ENCODE measurements at regions not wholly inside any gene's neighbourhood (a gene's known extent, or its start where the extent isn't known, plus 50 kb on each side); places are given as distances from the start of the nearest gene placed in this dataset.

GRCh38 chr3:177979703-177980102, 556.5 kb upstream of the KCNMB2 start:
- TF ChIP-seq CTCF (IDR thresholded peaks at IDR 0.05; ENCODE audit: borderline replicate concordance): no peak

GRCh38 chr3:177981576-177981975, 554.7 kb upstream of the KCNMB2 start:
- Histone ChIP-seq H3K4me3 (no peak overlapping the region), H3K4me1 (no peaks in the 10 kb centered on the region), H3K27me3 (ENCODE audit: low read depth) (no peaks in the 10 kb centered on the region), H3K9me3 (replicated peaks) (no peaks in the 10 kb centered on the region), H3K27ac (replicated peaks) (no peak overlapping the region), H3K36me3 (no peaks in the 10 kb centered on the region)
- DNase-seq: no peak
- intact Hi-C loops (cut with micrococcal nuclease): no loop called here
- TF ChIP-seq CTCF (IDR thresholded peaks at IDR 0.05; ENCODE audit: borderline replicate concordance): no peak

More at GRCh38 chr3:177979703-177980102, 556.5 kb upstream of the KCNMB2 start:
- no peak overlapping the region for H3K4me3 ChIP-seq
- H3K27me3 ChIP-seq (ENCODE audit: low read depth): no peaks in the 10 kb centered on the region
- H3K27ac ChIP-seq (replicated peaks): no peak overlapping the region
- H3K36me3 ChIP-seq: no peaks in the 10 kb centered on the region
- no peak for DNase-seq
- no peaks in the 10 kb centered on the region for H3K4me1 ChIP-seq
- intact Hi-C loops (cut with micrococcal nuclease): no loop called here
- no peaks in the 10 kb centered on the region for H3K9me3 ChIP-seq (replicated peaks)

GRCh38 chr3:177982034-177982433, 554.2 kb upstream of the KCNMB2 start:
- H3K36me3 ChIP-seq: no peaks in the 10 kb centered on the region
- H3K9me3 ChIP-seq (replicated peaks): no peaks in the 10 kb centered on the region
- H3K4me3 ChIP-seq: no peak overlapping the region
- no peak for DNase-seq
- TF ChIP-seq CTCF (IDR thresholded peaks at IDR 0.05; ENCODE audit: borderline replicate concordance): no peak
- no peaks in the 10 kb centered on the region for H3K27me3 ChIP-seq (ENCODE audit: low read depth)
- intact Hi-C loops (cut with micrococcal nuclease): no loop called here
- no peaks in the 10 kb centered on the region for H3K4me1 ChIP-seq
- H3K27ac ChIP-seq (replicated peaks): no peak overlapping the region

DNA sequence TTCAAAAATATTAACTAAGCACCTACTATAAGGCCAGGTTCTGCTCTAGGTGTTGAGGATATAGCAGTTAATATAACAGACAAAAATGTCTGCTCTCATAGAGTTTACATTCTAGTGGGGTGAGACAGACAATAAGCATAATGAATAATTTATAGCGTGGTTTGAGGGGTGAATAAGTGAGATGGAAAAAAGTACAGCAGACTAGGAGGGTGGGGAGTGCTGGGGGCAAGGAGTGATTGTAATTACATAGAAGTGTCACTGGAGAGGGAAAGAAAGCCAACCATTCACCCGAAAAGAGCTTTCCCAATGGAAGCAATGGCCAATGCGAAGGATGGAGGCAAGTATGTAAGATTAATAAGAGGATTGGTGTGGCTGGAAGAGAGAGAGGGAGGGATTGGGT, 552.9 kb upstream of the KCNMB2 start:
- no peak overlapping the region for H3K27ac ChIP-seq (replicated peaks)
- H3K36me3 ChIP-seq: no peaks in the 10 kb centered on the region
- no peak overlapping the region for H3K4me3 ChIP-seq
- no peaks in the 10 kb centered on the region for H3K4me1 ChIP-seq
- TF ChIP-seq CTCF (IDR thresholded peaks at IDR 0.05; ENCODE audit: borderline replicate concordance): no peak
- H3K27me3 ChIP-seq (ENCODE audit: low read depth): no peaks in the 10 kb centered on the region
- no peak for DNase-seq
- intact Hi-C loops (cut with micrococcal nuclease): no loop called here
- H3K9me3 ChIP-seq (replicated peaks): no peaks in the 10 kb centered on the region

- H3K27ac ChIP-seq (replicated peaks): no peak overlapping the region
- intact Hi-C loops (cut with micrococcal nuclease): no loop called here
- no peaks in the 10 kb centered on the region for H3K36me3 ChIP-seq
Measured at GRCh38 chr3:177992993-177993970, 543.0 kb upstream of the KCNMB2 start.

More at GRCh38 chr3:177992993-177993970, 543.0 kb upstream of the KCNMB2 start:
- Histone ChIP-seq H3K4me1 (no peaks in the 10 kb centered on the region), H3K4me3 (no peak overlapping the region), H3K9me3 (replicated peaks) (no peaks in the 10 kb centered on the region), H3K27me3 (ENCODE audit: low read depth) (no peaks in the 10 kb centered on the region)
- TF ChIP-seq CTCF (IDR thresholded peaks at IDR 0.05; ENCODE audit: borderline replicate concordance): no peak
- no peak for DNase-seq

Data from left ventricle myocardium inferior (tissue), 1 donor.